NCI-H82 (cell line): ENCODE measurements at regions not wholly inside any gene's neighbourhood (a gene's known extent, or its start where the extent isn't known, plus 50 kb on each side); places are given as distances from the start of the nearest gene placed in this dataset.
"Not testable (repeated sequence)": the region's sequence is repeated elsewhere in the genome, so short reads cannot be mapped to it uniquely, and the experiment has no call there.

Experiments used
- DNase-seq: peaks from one replicate; lab custom pipeline; 2025; lab: John Stamatoyannopoulos, UW

DNA sequence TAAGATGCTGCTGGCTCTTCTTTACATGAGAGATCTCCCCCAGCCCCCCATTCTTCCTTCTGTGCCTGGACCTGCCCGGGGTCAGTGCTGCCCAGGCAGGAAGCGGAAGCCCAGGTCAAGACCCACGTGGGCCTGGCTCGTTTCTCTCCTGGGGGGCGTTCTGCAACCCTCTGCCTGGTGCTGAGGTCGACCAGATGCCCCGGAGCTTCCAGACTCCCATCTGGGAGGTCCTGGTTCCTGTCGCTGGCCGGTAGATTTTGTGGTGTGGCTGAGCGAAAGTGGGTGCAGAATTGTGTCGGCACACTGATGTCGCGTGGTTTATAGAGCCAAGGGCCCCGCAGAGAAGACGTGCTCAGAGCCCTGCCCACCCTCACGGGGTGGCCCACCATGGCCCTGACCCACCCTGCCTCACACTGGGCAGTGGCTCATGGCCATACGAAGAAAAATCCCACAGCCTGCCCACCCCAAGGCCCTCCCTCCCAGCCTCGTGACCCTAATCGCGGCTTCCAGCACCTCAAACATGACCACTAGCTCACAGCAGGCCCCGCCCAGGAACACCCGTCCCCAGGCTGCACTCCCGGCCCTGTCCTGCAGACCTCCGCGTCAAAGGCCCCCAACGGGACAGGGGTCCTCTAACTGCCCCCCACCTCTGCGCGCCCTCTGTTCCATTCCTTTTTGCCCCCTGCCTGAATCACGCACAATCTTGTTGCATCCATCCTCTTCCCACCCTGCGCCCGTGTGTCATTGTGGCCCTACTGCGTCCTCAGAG lies 443.2 kb upstream of the ZNF722 start:
- not testable (repeated sequence) for DNase-seq

DNA sequence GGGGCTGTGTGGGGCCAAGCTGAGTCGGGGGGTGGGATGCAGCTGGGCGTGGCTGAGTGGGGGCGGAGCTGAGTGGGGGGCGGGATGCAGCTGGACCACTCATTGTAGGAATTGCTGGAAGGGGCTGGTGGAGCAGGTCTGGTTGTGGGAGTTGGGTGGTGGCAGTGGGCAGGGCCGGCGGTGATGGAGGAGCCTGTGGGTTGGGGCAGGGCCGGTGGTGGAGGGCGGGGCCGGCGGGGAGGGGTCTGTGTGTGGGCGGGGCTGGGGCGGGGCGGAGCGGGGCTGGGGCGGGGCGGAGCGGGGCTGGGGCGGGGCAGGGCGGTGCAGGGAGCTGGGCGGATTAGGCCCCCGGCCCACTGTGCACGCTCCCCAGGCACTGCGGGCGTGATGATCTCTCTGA lies 442.4 kb upstream of the ZNF722 start:
- peak; percentile 38 for DNase-seq

DNA sequence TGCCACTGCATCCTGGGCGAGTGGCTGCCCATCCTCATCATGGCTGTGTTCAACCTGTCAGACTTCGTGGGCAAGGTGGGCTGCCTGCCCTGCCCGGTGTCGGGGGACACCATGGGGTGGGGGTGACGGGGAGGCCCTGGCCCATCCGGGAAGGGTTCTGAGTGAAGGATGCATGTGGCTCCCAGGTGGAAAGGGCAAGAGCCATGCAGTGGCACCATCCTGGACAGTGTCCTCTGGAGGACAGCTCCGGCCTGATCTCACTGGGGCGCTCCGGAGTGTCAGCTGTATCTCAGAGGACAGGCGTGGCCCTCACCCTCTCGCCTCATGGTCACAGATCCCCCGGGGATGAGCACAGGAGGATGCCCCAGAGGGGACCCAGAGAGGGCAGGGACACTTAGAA lies 439.6 kb upstream of the ZNF722 start:
- not testable (repeated sequence) for DNase-seq

DNA sequence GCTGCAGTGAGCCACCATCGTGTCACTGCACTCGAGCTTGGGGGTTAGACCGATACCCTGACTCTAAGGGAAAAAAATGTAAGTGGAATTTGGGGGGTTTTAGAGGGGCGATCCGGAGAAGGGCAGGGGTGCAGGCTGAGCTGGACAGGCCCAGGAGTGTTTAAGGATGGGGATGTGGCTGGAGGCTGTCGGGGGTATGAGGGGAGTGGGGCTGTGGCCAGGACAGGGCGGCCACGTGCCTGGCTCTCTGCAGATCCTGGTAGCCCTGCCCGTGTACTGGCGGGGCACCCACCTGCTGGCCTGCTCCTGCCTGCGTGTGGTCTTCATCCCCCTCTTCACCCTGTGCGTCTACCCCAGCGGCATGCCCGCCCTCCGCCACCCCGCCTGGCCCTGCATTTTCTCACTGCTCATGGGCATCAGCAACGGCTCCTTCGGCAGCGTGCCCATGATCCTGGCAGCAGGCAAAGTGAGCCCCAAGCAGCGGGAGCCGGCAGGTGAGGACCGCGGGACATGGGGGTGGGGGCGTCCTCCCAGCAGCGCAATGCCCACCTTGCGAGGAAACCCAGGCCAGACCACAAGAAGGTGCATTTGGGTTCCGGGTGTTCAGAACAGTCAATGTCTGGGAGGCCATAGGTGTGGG lies 438.7 kb upstream of the ZNF722 start:
- DNase-seq = not testable (repeated sequence)

DNA sequence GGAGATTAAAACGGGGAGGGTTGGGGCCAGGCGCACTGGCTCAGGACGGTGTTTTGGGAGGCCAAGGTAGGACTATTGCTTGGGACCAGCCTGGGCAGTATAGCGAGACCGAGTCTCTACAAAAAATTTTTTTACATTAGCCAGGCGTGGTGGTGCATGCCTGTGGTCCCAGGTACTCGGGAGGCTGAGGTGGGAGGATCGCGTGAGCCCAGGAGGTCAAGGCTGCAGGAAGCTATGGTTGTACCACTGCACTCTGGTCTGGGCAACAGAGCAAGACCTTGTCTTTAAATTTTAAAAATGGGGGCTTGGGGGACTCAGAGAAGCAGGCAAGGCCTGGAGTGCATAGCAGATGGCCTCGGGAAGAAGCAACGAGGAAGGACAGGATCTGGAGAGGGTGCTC lies 436.7 kb upstream of the ZNF722 start:
- not testable (repeated sequence) for DNase-seq

DNA sequence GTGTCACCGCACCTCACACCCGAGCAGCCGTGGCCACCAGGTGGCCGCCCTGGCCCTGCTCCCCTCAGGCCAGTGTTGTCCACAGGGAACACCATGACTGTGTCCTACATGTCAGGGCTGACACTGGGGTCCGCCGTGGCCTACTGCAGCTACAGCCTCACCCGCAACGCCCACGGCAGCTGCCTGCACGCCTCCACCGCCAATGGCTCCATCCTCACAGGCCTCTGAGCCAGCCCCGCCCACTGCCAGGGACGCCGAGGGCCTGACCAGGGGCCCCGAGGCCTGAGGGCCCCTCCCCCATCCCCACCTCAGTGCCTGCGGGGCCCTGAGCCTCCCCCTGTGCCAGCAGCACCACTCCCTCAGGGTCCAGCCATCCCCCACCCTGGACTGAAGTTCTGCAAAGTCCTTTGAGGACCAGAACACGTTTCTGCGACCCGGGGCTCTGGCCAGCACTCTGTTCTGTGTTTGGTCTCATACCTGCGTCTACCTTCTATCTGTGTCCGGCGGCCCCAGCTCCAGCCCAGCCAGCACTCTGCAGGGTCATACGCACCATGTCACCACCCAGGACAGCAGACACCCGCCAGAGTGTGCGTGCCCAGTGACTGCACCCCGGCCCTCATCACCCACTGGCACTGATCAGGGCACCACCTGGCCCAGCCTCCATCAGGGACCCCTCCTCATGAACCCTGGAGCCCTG lies 436.1 kb upstream of the ZNF722 start:
- DNase-seq = not testable (repeated sequence)

DNA sequence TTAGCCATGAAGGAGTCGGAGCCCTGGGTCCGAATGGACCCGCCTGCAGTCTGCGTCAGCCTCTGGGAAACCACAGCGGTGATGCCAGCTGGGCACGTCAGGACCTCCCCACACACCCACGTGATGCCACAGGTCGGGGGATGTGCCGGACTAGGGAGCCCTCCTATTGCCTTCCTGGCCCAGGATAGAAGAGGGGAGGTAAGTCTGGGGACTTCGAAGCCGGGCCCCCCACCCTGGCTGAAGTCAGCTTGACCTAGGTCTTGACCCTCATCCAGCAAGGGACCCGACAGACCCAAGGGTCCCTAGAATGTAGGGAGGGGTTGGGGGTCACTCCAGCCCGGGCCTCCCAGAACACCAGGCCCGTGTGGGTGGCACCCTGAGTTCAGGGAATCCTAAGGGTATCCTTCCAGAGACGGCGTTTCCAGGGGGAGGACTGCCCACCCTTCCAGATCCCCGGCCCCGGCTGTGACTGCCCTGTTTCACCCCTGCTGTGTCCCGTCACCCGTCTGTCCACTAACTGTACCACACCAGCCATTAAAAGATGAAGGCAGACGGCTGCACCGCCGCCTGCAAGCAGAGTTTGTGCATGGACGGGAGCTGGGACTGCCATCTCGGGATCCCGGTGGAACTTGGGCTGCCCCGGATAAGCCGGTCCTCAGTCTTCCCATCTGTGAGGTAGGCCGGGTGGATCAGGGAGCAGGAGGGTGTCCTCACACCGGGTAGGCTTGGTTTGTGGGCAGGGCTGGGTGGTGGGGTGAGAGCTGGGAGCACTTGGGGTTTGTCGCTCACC lies 435.3 kb upstream of the ZNF722 start:
- not testable (repeated sequence) for DNase-seq

DNA sequence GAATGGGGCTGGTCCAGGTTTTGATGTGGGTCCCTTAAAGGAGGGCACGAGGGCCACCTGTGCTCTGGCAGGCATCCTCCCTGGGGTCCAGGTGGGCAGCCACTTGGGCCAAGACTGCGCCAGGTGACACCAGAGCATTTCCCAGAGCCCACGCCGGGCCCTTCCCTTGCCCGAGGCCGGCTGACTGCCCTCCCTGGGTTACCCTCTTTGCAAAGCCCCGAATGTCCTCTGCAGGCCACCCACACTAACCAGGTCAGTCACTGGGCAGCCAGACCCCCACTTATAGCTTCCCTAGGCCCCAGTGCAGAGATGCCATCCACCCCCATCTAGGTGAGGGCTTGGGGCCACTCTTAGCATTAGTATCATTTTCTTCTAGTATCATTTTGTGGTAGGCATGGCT lies 433.8 kb upstream of the ZNF722 start:
- not testable (repeated sequence) for DNase-seq

DNA sequence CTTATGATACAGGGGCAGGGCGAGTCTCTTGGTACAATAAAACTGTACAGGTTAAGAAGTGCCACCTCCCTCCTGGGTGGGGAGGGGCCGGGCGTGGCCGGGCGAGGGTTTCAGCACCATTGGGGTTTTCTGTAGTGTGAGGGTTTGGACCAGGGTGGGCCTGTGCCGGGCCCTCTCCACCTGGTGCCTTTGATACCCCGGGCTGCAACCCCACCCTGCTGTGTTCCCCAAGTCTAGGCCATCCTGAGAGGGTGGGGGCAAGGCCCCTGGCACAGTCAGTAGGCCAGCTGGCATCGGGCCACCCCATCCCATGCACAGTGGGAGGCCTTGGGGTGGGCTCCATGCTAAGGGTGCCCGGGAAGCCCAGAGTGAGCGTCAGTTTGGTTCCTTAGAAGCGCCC lies 431.8 kb upstream of the ZNF722 start:
- not testable (repeated sequence) for DNase-seq

DNA sequence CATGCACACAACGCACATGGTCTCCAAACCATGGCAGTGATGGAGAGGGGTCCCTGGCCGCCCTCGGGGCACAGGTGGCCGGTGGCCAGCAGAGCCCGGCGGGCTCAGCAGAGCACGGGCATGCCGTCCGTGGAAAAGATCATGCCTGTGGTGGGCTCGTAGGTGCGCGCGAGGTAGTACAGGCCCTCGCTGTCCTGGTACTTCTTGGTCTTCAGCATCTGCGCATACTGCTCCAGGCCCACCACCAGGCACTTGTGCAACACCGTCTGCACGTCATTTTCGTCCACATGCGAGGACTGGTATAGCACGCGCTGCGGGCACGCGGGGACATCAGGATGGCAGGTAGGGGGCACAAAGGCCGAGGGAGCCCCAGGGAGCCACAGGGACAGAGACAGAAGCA lies 431.0 kb upstream of the ZNF722 start:
- not testable (repeated sequence) for DNase-seq

DNA sequence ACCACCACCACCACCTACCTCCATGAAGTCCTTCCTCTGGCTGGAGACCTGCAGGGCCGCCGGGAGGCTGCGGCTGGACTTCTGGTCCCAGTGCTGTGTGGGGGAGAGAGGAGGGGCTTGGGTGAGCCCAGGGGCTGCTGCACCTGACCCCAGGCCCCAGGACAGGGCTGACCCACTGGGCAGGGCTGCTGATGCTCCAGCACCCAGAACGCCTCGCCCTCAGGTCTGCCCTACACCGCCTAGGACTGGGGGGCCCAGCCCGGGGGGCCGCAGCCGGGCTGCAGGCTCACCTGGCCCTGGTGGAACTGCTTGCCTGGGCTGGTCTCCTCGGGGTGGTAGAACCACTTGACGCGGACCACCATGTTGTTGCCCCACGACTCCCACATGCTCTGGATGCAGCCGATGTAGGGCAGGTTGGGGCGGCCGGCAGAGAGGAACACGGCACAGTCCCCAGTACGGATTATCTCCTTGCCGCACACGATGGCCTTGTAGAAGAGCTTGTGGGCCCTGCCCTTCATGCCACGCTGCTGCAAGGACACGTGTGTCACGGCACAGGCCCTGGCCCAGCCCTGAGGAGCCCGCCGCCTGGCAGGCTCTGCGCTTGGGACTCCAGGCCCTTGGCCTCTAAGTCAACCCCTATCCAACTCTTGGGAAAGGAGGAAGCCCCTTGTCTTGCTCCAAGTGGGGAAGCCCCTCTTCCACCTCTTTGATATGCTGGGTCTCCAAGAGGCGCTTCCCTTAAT lies 429.9 kb upstream of the ZNF722 start:
- DNase-seq = not testable (repeated sequence)

DNA sequence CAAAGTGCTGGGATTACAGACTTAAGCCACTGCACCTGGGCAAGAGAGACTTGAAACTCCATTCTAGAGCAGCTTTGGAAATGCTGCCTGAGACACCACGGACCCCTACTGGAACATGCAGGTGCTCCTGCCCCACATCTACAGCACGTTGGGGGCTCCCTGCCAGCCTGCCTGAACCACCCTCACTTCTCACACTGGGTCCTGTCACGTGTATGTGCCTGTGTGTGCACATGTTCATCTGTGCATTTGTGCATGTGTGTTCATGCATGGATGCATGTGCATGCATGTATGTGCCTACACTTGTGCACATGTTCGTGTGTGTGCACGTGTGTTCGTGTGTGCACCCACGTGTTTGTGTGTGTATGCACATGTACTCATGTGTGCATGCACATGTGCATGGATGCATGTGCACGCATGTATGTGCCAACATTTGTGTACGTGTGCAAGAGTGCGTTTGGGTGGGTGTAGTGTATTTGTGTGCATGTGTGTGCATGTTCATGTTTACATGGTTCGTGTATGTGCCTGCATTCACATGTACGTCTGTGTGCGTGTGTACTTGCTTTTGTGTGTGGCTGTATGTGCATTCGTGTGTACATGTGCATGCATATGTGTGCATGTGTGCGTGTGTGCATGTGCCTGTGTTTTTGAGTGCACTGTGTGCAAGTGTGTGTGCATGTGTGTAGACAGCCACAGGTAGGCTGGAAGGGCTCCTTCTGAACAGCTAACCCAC lies 428.1 kb upstream of the ZNF722 start:
- DNase-seq = not testable (repeated sequence)

DNA sequence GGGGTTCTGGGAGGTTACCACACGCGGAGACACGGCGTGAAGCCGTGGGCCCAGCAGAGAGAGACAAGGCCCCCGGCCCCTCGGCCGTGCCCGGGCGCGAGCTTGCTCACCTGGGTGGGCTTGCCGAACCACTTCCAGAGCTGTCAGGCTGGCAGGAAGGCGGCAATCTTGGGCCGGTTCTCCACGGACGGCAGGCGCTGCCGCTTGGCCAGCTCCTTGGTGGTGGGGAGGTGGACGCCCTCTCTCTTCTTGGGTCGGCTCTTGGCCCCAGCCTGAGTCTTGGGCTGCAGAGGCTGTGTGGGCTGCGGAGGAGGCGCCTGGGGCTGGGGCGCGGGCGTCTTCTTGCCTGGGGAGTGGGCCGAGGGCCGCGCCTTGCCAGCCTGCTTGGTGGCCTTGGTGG lies 426.5 kb upstream of the ZNF722 start:
- not testable (repeated sequence) for DNase-seq

DNA sequence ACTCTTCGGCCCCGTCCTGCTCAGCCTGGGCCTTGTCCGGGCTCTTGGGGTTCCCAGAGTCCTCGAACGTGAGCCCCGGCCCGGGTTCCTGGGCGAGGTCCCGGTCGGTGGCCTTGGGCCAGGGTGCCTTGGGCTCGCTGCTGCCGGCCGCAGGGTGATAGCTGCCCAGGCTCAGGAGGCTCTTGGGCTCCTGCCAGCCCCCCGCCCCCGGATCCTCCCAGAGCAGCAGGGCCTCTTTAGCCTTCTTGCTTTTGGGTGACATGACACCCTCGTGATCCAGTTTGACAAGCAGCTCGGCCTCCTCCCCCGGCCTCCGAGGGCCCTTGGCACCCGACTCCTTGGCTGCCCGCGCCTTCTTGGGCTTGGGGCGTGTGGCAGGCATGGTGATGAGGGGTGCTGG lies 425.7 kb upstream of the ZNF722 start:
- DNase-seq = not testable (repeated sequence)

DNA sequence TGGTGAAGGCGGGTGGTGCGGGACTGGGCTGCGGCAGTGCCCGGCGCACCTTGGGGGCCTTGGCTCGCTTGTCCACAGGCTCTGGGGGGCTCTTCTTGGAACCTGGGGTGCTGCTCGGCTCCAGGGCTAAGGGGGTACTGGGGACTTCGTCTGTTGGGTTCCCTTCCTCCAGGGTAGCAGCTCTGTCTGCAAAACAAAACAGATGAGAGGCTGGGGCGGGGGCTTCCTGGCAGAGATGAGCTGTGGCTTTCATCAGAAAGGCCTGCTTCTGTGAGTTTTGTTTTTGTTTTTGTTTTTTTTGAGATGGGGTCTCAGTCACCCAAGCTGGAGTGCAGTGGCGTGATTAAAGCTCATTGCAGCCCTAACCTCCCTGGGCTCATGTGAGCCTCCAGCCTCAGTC lies 425.2 kb upstream of the ZNF722 start:
- DNase-seq = not testable (repeated sequence)

DNA sequence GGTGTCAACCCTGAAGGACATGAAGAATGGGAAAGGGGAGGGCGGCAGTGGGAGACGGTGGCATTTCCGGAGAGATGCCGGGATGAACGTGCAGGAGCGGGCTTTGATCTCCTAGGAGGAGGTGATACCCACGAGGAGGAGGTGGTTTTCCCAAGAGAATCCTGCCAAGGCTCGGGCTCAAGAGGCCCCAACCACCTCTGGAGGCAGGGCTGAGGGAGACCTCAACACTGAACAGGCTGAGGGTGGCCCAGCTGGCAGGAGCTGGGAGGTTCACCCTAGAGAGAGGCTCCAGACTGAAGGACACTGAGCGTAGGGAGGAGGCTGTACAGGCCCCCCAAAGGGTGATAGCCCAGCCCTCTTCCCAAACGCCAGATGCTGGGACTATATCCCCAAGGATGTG lies 422.2 kb upstream of the ZNF722 start:
- not testable (repeated sequence) for DNase-seq

DNA sequence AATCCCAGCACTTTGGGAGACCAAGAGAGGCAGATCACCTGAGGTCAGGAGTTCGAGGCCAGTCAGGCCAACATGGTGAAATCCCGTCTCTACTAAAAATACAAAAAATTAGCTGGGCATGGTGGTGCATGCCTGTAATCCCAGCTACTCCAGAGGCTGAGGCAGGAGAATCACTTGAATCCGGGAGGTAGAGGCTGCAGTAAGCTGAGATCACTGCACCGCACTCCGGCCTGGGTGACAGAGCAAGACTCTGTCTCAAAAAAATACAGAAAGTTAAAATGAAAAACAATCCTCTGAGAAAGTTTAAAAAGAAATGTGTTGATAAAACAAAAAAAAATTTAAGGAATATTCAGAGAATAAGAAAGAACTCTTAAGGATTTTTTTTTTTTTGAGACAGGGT lies 421.6 kb upstream of the ZNF722 start:
- DNase-seq = not testable (repeated sequence)

DNA sequence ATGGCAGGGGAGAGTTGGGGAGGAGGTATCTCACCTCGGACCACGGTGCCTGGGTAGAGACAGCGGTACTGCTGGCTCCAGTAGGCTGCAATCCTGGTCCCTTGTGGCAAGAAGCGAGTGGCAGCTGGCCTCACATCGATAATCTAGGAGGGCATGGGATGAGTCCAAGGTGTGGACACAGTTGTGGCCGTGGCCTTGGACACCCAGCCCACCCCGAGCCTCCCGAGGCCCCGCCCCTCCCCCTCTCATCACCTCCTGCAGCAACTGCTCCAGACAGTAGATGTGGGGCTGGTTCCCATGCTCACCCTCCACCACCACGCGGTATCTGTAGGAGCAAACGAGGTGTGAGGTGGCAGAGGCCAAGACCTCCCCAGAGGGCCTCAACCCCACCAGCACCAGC lies 418.6 kb upstream of the ZNF722 start:
- not testable (repeated sequence) for DNase-seq

DNA sequence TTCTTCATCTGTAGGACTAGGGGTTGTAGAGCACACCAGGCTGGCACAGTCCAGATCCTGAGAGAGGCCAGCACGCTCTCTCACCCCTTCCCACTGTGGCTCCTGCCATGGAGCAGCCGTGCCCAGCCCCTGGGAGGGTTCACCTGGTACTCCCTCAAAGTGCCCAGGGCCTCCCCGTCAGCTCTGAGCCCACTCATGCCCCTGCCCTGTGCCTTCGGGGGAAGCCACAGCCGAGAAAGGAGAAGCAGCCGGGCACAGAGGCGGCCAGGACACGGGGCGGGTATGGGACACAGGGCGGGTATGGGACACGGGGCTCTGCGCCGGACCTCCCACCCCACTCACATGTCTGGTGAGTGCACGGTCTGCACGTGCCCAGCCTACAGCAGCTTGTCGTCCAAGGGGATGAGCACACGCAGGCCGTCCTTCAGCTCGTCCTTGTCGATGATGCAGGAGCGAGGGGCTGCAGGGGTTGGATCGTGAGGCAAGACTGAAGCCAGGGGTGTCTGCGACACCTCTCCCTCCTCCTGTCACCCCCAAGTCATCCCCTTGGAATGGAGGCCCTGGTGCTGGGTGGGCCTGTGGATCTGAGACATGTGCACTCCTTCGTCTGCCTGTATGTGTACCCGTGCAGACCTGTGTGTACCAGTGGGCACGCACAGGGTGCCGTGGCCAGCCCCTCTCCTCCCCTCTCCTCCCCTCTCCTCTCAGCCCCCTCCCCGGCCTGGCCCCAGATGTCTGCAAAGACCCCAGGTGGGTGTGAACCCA lies 417.9 kb upstream of the ZNF722 start:
- DNase-seq = not testable (repeated sequence)

DNA sequence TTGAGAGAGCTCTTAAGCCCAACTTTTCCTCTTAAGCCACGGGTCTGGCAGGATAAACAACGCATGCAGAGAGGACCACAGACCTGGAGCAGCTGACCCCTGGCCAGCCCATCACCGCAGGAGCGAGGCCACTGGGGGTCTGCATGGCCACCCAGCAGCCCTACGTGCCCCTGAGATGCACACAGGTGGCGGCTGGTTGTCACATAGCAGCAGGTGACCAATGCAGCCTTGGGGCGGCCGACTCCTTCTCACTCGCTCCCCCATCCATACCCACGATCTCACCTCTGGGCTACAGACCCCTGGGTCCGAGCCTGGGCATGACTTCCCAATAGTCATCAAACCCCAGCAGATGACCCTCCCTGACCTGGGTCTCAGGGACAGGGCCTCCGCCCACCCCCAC lies 415.9 kb upstream of the ZNF722 start:
- not testable (repeated sequence) for DNase-seq
